ENCODE measurements at regions not wholly inside any gene's neighbourhood (a gene's known extent, or its start where the extent isn't known, plus 50 kb on each side); places are given as distances from the start of the nearest gene placed in this dataset.

DNA sequence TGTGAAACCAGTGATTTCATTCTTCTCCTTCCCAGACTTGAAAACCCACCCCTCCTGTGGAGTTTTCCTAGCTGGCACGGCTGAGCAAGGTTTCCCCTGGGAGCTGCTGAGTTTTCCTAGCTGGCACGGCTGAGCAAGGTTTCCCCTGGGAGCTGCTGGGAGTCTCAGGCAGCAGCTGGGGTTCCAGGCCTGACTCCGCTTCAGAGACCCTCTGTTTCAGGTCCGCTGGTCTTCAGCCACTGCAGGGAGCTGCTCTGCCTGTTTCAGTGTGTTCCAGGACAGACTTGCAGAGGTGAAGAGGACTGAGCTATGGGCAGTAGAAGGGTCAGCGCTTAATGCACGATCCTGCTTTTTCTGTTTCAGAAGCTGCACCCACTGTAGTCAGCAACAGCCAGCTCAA, 104.9 kb downstream of the XRCC2 start:
- H3K27ac ChIP-seq: no peak overlapping the region
- TF ChIP-seq, protein P1, sequence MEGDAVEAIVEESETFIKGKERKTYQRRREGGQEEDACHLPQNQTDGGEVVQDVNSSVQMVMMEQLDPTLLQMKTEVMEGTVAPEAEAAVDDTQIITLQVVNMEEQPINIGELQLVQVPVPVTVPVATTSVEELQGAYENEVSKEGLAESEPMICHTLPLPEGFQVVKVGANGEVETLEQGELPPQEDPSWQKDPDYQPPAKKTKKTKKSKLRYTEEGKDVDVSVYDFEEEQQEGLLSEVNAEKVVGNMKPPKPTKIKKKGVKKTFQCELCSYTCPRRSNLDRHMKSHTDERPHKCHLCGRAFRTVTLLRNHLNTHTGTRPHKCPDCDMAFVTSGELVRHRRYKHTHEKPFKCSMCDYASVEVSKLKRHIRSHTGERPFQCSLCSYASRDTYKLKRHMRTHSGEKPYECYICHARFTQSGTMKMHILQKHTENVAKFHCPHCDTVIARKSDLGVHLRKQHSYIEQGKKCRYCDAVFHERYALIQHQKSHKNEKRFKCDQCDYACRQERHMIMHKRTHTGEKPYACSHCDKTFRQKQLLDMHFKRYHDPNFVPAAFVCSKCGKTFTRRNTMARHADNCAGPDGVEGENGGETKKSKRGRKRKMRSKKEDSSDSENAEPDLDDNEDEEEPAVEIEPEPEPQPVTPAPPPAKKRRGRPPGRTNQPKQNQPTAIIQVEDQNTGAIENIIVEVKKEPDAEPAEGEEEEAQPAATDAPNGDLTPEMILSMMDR (IDR thresholded peaks at IDR 0.05): no peak
- H3K9me3 ChIP-seq: no peaks in the 10 kb centered on the region
- no peaks in the 10 kb centered on the region for H3K4me1 ChIP-seq (ENCODE audit: control insufficient read depth in 1 of 2, insufficient read depth in 1 of 2, low read depth in 1 of 2, low read length in 1 of 2)
- no peaks in the 10 kb centered on the region for H3K36me3 ChIP-seq
- no peak overlapping the region for H3K4me3 ChIP-seq (ENCODE audit: low read depth in 1 of 2, low read length in 1 of 2)
- no peaks in the 10 kb centered on the region for H3K27me3 ChIP-seq

DNA sequence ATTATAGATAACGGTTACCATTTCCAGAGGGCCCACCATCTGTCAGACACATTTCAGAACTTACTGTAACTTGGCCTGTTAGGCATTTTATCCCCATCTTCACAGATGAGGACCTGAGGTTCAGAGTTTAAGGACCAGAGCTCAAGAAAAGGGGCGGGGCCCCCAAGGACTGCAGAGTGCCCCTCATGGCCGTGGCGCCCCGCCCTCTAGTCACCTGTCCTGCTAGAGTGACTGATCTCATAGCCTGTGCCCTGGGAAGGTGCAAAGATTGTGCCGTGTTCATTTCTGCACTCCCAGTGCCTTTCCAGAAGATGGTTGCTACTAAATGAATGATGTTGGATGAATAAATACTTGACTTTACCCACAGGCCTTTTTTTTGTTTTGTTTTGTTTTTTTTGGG, 107.0 kb downstream of the XRCC2 start:
- Histone ChIP-seq H3K27ac (no peak overlapping the region), H3K4me3 (ENCODE audit: low read depth in 1 of 2, low read length in 1 of 2) (no peak overlapping the region), H3K4me1 (ENCODE audit: control insufficient read depth in 1 of 2, insufficient read depth in 1 of 2, low read depth in 1 of 2, low read length in 1 of 2) (peaks cover 0 to 8% of the 10 kb centered on the region in 2 experiments), H3K27me3 (peaks cover 13% of the 10 kb centered on the region), H3K36me3 (no peaks in the 10 kb centered on the region), H3K9me3 (no peaks in the 10 kb centered on the region)
- TF ChIP-seq, protein P1 (IDR thresholded peaks at IDR 0.05): no peak

DNA sequence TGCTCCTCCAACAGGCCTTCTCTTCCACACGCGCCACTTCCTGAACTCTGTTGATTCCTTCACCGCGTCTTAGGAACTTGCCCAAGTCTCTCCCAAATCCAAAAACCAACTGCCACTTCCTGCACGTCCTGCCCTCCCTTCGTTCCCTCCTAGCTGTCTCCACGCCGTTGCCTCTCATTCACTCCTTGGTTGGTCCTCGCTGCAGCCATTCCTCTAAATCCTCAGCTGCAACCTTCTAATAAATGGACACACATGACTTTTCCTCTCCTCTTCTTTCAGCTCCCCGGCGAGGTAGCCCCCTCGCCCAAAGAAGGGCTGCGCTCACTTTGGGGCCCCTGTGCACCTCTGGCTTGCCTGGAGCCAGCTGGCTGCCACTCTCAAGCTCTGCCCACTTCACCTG, 110.2 kb downstream of the XRCC2 start:
- no peak overlapping the region for H3K27ac ChIP-seq
- no peaks in the 10 kb centered on the region for H3K36me3 ChIP-seq
- H3K4me1 ChIP-seq (ENCODE audit: control insufficient read depth in 1 of 2, insufficient read depth in 1 of 2, low read depth in 1 of 2, low read length in 1 of 2): peaks cover 0 to 13% of the 10 kb centered on the region in 2 experiments
- peaks cover 13% of the 10 kb centered on the region for H3K27me3 ChIP-seq
- no peaks in the 10 kb centered on the region for H3K9me3 ChIP-seq
- no peak overlapping the region for H3K4me3 ChIP-seq (ENCODE audit: low read depth in 1 of 2, low read length in 1 of 2)
- TF ChIP-seq, protein P1 (IDR thresholded peaks at IDR 0.05): no peak

DNA sequence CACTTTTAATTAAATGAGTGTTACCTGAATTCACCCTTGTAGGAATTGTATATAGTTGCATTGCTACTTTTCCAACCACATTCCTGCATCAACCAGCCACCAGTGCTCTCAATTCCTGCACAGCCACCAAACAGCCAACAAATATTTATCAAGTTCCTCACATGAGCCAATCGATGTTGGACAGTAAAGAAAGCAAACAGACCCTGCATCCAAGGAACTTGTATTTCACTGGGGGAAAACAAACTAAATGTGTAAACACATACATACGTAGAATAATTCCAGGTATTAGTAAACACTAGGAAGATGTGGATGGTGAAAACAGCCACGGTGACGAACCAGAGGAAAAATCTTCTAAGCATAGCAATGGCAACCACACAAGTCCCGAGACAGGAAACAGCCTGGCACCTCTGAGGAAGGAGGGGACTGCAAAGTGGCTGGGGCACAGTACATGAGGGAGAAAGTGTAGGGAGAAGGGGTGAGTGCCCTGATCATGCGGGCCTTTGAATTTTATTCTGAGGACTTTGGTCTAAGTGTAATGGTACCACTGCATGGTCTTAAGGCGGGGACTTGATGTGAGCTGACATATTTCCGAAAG, 111.2 kb downstream of the XRCC2 start:
- H3K4me1 ChIP-seq (ENCODE audit: control insufficient read depth in 1 of 2, insufficient read depth in 1 of 2, low read depth in 1 of 2, low read length in 1 of 2): peaks cover 0 to 13% of the 10 kb centered on the region in 2 experiments

DNA sequence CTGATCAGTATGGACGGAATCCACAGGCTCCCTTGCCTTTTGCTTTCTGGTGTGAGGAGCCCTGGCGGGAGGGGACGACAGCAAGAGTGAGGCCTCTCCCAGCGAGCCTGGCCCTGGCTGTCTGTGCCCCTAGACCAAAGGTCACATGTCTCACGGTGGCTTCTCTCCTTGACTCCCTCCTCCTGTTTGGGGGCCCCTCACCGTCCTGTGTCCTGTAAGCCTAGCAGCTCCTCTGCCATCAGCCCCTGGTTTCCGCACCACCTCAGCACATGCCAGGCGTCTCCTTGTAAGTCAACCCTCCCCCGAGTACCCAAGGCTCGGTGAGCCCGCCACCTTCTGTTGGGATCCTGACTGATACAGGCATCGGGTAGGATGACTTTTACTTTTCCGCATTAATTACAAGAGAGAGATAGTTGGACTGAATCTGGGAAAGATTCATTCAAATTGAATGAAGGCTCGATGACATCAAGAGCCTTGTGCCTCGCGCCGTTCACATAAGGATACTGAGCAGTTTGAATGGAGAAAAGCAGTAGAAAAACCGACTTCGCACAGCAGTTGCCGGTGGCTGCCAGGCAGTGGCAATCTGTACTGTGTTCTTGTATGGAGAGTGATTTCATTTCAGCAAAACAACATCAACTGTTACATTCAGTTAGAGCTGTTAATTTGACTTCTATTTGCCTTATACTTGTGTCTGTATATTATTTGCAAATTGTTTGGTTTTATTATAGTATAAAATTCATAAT, 119.8 kb downstream of the XRCC2 start:
- Histone ChIP-seq H3K36me3 (no peaks in the 10 kb centered on the region), H3K9me3 (no peaks in the 10 kb centered on the region)
- TF ChIP-seq, protein P1 (IDR thresholded peaks at IDR 0.05): no peak

More for the DNA sequence above, 111.2 kb downstream of the XRCC2 start:
- Histone ChIP-seq H3K4me3 (ENCODE audit: low read depth in 1 of 2, low read length in 1 of 2) (no peak overlapping the region), H3K9me3 (no peaks in the 10 kb centered on the region), H3K27ac (no peak overlapping the region), H3K36me3 (no peaks in the 10 kb centered on the region), H3K27me3 (peaks cover 13% of the 10 kb centered on the region)
- TF ChIP-seq, protein P1 (IDR thresholded peaks at IDR 0.05): no peak

More for the DNA sequence above, 119.8 kb downstream of the XRCC2 start:
- no peak overlapping the region for H3K4me3 ChIP-seq (ENCODE audit: low read depth in 1 of 2, low read length in 1 of 2)
- H3K4me1 ChIP-seq (ENCODE audit: control insufficient read depth in 1 of 2, insufficient read depth in 1 of 2, low read depth in 1 of 2, low read length in 1 of 2): no peaks in the 10 kb centered on the region
- H3K27ac ChIP-seq: no peak overlapping the region
- no peaks in the 10 kb centered on the region for H3K27me3 ChIP-seq

All from neutrophil (primary cell).